Non-pigmented ciliary epithelial cell (primary cell): ENCODE measurements at regions not wholly inside any gene's neighbourhood (a gene's known extent, or its start where the extent isn't known, plus 50 kb on each side); places are given as distances from the start of the nearest gene placed in this dataset.

Source experiments
- DNase-seq: peaks from one replicate; pipeline ENCODE4 v3.0.0-alpha.2; 2010; ENCODE audit warnings: low read depth

- DNase-seq = no peak
Measured at GRCh38 chr14:53549956-53550355, 396.8 kb upstream of the DDHD1 start.

DNA sequence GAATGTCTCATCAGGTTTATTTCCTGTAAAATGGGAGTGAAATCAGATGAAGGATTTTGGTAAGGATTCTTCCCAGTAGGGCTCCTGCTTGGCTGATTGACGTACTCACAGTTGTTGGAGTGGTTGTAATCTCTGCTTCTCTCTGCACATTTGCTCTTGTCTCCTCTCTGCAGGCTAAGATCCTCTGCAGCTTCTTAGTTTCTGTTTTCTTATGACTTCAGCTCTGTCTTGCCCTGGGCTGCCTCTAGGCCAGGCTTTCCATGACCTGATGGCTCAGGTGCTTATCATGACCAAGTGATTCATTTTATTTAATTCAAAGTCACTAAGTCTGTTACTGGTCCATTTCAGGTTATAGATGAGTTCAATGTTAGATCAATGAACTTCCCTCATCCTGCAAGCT is 394.5 kb upstream of the DDHD1 start:
- DNase-seq = no peak

DNA sequence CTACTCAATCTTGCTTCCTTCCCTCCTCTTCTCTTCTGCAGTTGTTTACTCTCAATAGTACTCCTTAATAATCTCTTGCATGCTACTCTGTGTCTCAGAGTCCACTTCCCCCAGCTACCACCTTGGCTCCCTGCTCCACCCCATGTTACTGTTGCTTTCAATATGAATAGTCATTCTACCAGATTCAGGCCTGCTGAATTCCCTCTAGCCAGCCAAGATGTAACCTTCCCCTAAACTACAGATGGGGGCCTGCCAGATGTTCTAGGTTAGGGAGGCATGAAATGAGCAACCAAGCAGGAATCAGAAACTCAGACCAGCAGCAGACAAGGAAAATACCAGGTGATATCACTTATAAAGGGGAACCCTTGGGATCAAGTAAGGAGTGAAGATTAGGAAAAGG is 392.1 kb upstream of the DDHD1 start:
- no peak for DNase-seq

DNA sequence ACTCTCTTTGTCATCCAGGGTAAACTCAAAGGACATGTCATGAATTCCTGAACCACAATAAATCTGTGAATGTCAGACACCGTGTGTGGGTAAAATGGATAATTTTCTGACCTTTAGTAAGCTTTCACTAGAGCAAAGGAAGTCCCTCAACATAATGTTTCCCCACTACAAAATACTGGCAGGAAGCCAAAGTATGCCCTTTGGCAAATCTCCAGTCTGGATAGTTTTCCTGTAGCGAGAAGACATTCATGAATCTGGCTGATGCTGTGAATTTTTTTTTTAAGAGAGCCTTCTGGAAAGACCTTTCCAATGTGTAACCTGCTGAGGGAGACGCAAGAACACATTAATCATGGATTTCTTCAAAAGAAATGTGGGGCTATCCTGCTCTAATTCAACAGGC is 389.6 kb upstream of the DDHD1 start:
- DNase-seq = no peak

DNA sequence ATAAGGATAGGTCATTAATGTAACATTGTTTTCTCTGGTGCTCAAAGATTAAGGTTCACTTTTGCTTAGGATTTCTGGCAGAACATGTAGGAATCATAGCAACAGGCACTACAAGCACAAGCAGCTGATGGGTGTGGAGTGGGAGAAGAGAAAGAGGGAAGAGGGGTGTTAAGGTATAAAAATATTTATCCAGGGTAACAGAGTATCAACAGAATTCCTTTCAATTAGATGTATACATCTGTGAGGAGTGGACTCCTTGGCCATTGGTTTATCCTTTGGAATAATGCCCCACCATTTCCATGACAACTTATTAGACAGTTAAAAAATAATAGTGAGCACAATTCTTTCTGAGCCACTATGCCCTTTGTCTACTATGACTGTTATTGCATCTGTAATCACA is 388.3 kb upstream of the DDHD1 start:
- DNase-seq = no peak

GRCh38 chr14:53539489-53540126 is 386.5 kb upstream of the DDHD1 start:
- DNase-seq = peak; percentile 50

- DNase-seq = no peak
Measured at GRCh38 chr14:53538316-53538881, 385.3 kb upstream of the DDHD1 start.

DNA sequence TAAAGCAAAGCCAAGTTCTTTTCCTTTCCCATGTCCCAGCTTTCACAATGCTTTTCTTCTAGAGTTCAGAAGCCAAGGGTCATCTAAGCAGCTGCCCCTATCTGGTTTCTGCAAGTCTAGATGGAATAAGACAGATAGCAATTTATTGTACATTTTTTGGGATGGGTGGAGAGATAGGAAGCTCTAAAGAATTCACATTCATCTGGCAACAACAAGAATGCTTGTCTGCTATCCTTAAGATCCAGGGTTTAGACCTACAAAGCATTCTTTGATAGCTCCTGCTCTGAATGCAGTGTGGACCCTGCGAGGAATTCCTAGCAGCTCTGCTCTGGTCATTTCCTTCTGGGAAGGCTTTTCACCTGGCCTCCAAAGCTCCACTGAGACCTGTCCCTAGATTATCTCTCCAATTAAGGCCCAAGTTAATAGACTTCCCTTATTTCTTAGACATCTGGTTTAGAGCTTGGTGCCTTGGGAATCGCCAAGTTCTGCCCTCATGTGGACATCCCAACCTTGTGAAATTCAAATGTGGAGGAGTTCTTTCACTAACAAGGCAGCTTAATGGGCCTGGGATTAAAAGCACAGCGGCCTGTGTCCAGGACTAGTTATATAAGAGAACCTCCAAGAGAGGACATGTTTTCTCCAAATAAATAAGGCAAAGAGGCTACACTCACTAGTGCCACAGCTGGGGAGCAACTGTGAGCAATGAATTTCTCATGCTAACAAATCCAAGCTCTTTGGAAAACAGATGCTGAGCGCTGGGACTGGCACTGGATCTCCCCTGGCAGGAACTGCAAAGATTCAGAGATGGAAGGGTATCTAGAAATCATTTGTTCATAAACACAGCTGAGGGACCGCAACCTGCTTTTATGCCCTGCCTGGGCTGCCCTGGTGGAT is 384.5 kb upstream of the DDHD1 start:
- DNase-seq = no peak

- no peak for DNase-seq
Measured at GRCh38 chr14:53536446-53536845, 383.3 kb upstream of the DDHD1 start.

GRCh38 chr14:53534841-53535240 is 381.7 kb upstream of the DDHD1 start:
- no peak for DNase-seq

DNA sequence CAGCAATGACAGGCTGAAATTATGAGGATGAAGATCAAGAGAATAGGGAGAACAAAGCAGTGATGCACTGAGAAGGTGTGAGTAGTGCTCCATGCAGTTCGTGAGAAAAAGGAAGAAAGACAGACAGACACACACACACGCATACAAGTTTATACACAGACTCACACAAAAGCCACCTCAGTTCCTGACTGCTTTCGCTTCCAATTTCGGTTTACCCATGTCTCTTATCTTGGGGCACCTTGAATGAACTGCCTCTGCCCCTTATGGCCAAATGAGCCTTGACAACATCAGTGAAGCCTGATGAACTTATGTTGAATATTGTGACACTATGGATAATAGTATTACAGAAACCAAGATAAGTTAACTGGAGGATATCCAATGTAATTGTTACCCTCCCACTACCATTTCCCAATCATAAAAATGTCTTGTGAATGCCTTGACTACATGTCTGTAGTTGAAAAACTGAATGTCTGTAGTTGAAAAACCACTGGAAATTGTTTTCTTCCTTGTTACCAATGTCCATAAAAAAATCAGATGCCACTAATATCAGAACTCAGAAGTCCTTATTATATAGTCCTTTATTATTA is 380.4 kb upstream of the DDHD1 start:
- DNase-seq = no peak

DNA sequence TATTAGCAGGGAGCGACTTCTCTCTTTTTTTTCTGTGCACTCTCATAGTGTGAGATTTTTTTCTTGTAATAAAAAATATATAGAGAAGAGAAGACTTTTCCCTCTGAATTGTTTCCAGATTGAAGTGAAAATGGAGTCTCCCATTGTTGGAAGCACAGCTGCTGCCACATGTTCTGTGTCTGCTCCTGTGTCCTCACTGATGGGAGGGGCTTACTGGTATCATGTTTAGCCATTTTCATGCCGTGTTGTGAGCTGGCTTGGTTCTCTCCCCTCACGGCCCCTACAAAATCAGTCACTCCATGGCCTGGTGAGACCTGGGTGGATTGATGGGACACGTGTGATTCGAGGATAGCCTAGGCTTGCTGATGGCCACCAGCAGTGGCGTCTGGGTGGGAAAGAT is 379.7 kb upstream of the DDHD1 start:
- no peak for DNase-seq

DNA sequence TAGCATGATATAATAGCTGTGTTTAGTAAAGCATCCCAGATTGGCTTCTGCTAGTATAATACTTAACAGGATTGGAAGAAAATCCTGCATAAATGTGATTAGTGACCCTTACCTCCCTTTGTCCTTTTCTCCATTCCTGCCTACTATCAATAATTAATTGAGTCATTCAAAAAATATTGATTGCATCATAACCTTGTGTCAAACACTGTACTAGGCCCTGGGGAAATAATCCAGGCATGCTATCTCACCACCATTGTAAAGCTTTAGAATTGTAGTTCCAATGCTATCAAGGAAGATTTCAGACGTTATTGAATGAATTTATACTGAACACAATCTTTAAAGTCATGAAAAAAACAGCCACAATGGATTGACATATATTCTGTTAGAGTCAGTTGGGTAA is 378.6 kb upstream of the DDHD1 start:
- DNase-seq = no peak

DNA sequence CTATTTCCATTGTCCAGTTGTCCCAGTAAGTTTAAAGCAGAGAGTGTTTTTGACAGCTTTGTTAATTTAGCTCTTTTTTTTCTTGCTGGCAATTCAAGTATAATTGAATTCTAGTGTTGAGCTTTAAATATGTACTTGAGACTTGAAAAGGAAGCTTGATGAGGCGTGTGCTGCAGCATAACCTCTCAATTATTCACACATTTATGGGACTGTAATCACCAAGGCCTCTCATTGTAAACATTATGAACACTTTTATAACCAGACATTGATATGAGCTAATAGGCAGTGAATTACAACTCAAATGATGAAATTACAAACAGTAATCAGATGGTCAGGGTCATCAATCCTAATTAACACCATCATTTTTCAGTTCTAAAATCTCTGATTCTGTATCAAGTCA is 378.0 kb upstream of the DDHD1 start:
- no peak for DNase-seq

DNA sequence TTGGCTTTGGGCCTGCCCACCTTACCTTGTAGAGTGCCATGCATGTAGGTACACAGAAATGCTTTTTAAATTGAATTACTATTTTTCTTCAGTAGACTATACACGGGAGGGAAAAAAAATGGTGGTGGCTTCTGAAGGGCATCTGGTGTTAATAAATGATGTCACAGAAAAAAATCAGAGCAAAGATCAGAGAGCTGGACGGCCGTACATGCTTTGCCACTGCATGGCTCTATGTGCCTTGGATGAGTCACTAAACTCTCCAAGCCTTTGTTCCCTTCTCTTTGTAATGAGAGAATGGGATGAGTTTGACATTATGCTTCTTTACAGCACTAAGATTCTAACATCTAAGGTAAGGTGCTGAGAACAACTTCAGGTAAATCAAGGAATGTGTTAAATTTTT is 376.4 kb upstream of the DDHD1 start:
- no peak for DNase-seq

DNA sequence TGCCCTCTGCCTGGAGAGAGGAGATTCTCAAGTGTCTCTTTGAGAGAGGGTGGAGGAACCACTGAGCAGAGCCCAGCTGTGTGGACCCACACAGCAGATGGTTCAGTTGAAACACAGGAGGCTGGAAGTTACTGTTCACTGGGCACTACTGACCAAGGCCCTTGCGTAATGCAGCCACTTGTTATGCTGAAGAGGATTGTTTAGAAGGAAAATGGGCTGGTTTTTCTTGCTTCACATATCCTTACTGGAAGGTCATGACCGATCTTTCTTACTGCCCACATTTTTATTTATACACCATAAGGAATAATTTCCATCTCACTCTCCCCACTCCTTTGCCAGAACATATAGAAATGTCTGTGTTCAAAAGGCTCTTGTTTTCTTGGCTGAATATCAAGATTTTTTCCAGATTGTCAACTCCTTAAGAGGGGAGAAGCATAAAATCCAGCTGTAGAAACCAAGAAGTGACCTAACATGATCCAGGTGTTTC is 375.1 kb upstream of the DDHD1 start:
- DNase-seq = no peak

DNA sequence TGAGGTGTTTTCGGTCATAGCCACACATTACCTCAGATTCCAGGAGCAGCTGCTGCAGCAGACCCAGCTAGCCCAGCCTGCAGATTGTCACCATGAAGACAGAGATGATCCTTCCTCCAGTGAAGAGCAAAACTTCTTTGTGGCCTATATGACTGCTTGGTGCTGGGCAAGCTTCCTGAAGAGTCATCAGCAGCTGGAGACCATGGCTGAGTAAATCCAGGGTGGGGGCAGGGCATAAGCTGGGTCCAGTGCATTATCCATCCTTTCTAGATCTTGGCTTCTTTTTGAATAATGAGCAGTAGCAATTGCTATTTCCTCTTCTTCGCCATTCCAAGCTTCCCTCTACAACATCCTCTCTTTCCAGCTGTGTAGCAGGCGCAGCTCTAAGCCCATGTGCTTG is 373.1 kb upstream of the DDHD1 start:
- no peak for DNase-seq

DNA sequence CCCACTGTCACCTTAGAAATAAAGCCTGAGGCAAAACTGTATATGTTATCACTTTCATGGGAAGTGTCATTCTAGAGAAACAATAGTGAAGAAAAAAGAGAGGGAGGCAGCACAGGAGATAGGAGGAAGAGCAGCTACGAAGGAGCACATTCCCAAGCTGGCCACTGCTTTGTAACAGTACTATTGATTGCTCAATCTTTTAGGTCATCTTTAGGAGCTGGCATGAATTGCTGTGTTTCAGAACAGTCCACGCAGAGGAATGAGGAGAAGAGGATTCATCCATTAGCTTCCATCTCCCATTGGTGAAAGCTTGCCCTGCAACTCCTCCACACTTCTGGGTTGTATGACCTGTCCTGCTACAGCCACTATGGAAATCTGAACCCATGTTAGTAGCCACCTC is 372.5 kb upstream of the DDHD1 start:
- DNase-seq = no peak

GRCh38 chr14:53524391-53524790 is 371.3 kb upstream of the DDHD1 start:
- DNase-seq = no peak

GRCh38 chr14:53523226-53523625 is 370.1 kb upstream of the DDHD1 start:
- DNase-seq = no peak

DNA sequence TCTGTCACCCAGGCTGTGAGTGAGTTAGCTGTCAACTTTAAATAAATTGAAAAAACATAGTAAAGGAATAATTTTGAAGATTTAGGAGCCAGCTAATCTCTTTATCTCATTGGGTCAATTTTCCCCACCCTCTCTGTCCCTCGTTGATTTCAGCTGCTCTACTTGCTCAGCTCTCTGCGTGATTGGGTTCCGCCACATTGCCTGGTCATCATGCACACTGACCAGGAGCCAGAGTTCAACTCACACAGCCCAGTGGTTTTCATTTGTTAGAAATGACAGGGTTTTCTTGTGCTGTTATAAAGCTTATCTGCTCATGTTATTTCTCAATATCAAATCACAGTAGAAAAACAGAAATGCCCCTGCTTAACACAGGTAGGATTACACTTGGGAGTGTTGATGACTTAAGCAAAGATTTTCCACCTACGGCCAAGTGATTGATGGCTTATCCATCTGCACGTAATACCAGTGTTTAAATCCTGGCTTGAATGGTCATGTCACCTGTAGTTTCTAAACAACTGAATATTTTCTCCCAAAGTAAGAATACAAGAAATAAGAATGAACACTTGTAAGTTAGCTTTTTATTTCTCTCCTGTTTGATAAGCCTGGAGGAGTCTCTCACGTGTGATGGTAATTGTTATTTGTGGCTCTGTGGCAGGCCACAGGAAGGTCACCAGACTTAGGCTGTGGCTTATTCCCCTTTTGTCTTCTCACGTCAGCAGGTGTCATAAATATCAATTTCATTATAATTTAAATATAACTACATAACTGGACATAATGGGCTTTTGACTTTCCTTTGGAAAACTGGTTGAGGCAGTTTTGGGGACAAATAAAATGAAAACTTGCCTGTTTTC is 367.2 kb upstream of the DDHD1 start:
- no peak for DNase-seq

DNA sequence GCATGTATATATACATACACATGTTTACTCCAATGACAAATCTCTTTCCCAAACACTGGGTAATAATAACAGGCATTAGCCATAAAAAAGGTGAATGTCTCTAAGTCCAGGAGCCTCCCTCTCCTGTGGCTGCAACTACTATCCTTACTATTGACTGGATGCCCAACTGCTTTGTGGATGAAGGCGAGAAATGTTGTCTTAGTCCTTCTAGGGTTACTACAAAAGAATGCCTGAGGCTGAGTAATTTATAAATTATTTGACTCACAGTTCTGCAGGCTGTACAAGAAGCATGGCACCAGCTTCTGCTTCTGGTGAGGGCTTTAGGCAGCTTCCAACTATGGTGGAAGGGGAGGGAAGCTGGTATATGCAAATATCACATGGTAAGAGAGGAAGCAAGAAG is 366.0 kb upstream of the DDHD1 start:
- no peak for DNase-seq
